M059J (cell line): ENCODE measurements at regions not wholly inside any gene's neighbourhood (a gene's known extent, or its start where the extent isn't known, plus 50 kb on each side); places are given as distances from the start of the nearest gene placed in this dataset.
A peak's percentile ranks its signal among the peaks of the same experiment; 100 is the strongest.
"Not testable (repeated sequence)": the region's sequence is repeated elsewhere in the genome, so short reads cannot be mapped to it uniquely, and the experiment has no call there.

Source experiments
- DNase-seq: peaks from one replicate; pipeline ENCODE4 v3.0.0-alpha.2; 2012; ENCODE audit warnings: low read depth

DNA sequence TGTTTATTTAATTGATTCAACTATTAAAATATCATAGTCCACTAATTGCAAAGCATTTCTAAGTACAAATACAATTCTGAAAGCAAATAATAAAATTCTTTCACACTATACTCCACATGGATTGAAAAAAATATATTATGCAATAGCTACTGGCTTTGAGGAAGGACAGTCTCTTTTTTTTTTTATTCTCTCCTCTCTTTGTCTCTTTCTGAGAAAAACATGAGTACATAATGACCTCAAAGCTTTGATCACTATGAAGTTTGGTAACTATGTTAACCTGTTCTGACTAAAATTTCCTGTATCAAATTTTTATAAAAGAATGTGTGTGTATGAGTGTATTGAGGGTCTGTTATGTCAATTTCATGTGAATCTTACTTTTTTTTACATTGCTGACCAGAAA lies 96.2 kb downstream of the RGS2 start:
- DNase-seq: no peak

DNA sequence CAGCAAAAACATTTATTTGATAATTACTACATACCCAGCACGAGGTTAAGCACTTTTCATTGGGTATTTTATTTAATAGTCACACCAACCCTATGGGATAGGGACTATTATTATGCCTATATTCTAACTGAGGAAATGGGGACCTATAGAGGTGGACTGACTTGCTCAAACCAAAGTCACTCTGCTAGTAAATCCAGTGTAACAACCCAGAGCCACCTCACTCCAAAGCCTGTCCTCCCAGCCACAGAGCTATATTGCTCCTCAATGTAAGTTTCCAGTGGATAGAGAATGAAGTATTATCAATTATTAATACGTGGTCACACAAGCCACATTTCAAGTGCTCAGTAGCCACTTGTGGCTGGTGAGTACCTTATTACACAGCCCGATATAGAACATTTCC lies 97.5 kb downstream of the RGS2 start:
- DNase-seq: no peak

DNA sequence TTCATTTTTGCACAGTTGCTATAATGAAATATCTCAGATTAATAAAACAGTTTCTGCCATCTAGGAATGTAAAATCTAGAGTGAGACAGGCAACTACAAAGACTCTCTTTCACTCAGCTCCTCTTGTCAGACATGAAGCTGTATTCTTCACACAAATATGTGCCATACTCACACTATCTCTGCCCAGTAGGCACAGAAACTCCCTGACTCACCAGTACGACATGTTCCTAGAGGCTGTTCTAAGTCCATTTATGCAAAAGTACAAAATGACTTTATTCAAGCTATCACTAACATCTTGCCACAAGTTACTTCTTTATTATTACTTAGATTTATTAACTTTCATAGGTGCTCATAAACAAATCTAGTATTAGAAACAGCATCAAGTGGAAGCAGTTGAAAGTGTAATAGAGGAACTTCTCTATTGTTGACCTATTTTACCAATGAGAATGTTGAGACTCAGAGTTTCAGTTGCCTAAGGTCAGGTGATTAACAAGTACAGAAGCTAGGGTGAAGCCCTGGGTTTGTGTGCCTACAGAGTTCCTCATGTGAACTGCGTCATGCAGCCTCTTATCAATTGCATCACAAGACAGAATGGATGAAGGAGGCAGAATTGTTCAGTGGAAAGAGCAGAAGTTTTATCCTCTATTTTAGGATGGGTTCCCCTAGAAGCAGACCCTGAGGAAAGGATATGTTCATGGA lies 98.9 kb downstream of the RGS2 start:
- DNase-seq: peak; percentile 40

DNA sequence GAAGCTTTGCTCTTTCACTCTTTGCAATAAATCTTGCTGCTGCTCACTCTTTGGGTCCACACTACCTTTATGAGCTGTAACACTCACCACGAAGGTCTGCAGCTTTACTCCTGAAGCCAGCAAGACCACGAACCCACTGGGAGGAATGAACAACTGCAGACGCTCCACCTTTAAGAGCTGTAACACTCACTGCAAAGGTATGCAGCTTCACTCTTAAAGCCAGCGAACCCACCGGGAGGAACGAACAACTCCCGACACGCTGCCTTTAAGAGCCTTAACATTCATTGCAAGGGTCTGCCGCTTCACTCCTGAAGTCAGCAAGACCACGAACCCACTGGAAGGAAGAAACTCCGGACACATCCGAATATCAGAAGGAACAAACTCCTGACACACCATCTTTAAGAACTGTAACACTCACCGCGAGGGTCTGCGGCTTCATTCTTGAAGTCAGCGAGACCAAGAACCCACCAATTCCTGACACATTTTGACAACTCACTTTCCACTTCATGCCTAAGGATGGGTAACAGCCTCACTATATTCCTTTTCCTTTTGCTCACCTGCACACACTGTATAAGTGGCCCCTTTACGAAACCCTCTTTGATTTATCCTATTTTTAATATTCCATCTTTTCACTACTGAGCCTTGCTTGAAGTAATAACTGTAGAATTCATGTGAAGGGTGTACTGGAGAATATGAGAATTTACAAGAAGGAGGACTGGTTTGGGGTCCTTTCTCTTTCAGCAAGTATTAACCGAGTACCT lies 103.2 kb downstream of the RGS2 start:
- DNase-seq: not testable (repeated sequence)

DNA sequence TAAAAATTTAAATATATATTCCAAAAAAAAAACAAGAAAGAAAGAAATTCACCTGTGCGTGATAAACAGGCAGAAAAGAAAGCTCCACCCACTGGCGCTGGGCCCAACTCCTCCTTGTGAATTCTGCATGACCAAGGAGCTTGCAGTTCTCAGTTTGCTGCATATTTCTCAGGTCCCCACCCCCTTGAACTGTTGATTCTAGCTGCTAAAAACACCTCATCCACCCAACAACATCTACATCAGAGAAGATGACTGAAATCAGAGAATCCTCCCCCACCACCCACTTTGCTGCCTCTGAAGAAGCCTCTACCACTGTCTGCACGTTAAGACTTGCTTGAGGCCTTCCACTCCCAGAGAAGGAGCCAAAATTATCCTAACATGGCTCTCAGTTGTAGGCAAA lies 104.8 kb downstream of the RGS2 start:
- DNase-seq: no peak

DNA sequence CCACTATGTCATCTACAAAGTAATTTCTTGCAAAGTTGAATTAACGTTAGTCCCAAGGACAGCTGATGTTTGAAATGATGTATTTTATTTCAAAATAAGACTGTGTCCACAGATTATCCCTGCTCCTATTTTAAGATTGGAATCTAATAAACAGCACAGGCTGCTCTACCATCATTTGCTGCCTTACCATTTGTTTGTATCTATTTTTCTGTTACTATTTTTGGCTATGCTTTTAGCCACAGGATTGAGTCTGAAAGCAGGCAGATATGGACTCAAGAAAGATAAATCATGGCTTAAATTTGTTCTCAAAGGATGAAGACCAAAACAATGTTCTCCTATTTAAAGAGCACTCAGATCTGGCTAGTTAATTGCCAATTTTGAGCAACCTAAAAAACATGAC lies 105.3 kb downstream of the RGS2 start:
- no peak for DNase-seq

DNA sequence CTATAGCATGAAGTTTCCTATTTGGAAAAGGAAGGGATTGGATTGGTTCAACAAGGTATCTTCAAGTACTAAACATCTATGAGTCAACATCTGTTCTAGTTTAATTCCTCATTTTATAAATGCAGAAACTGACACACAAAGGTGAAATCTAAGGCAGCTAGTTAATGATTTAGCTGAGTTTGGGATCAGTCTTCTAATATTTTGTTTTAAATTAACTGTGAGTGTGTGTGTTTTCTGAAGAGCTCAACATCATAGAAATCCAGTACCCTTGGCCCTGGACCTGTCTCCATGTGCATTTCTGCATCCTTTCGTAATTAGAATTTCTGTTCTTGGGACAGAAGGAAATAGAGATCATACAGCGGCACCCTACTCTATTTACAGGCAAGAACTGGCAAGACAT lies 105.9 kb downstream of the RGS2 start:
- DNase-seq: no peak

DNA sequence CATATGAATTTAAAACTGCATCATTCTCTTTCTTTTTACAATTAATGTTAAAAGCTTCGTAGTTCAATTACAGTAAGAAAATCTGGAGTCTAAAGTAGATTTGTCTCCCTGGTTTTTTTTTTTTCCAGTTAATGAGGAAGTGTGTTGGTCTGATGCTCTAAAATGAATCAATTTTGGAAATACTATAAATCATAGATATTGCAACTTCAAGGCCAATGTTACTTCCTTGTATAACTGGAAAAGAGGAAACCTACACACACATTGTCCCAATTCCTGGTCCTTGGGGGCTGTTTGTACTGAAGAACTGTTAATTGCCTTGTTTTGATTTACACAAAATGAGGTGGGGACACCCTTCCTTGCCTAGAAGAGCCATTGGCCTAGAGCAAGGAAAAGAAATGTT lies 107.2 kb downstream of the RGS2 start:
- no peak for DNase-seq

DNA sequence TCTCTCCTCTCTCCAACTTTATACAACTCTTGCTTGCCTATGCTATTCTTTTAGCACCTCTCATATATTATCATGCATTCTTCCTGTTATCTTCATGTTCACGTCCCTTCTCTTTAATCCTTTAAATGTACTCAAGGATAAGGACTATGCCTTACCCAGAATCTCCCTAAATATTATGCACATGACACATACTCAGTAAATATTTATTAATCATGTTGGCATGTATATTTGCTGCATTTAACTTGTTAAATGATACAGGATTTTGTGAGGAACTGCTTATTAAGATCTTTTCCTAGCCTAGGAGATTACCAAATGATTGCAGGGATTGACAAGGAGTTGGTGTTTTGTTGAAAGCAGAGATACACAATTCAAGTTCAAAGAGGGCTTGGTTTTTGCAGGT lies 109.4 kb downstream of the RGS2 start:
- DNase-seq: no peak

DNA sequence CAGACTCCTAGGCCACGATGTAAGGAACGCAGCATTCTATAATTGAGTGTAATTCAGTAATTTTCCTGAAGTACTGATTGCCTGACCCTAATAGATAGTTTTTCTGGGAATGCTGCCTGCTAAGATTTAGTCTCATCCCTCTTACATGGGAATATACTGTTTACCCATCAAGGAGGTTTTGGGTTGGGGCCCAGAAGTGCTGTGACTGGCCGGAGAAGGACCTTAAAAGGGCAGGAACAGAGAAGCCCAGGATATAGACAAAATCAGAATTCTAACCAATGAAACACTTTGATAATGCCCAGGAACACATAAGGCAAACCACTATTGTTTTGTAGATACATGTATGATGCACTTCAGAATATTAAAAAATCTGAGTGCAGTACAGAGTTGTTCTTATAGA lies 111.6 kb downstream of the RGS2 start:
- no peak for DNase-seq

DNA sequence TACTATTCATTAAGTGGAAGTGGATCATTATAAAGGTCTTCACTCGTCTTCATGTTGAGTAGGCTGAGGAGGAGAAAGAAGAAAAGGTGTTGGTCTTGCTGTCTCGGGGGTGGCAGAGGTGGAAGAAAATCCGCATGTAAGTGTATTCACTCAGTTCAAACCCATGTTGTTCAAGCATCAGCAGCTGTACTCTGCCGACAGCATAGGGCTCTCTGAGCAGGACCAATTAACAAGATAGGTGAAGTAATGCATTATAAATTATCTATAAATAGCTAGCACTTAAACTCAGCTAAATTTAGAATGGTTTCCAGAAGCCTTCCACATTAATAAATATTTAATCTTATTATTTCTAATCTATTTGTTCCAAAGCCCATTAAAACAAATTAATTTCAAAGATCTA lies 116.8 kb downstream of the RGS2 start:
- DNase-seq: no peak

DNA sequence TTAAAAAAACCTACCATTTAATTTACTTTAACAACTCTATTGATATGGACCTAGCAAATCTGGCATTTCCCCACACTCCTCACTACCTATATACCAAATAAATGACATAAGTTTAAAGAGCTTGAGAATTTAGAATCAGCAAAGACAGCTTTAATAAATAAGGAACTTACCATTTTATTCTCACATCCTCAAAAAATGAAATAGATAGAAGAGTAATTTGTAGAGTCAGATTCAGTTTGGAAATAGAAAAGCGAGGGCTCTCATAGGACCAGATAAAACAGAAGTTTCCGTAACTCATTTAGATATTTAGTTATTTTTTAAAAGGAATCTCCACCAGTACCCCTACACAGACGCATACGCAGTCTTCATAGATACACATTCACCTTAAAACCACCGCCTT lies 117.9 kb downstream of the RGS2 start:
- no peak for DNase-seq

DNA sequence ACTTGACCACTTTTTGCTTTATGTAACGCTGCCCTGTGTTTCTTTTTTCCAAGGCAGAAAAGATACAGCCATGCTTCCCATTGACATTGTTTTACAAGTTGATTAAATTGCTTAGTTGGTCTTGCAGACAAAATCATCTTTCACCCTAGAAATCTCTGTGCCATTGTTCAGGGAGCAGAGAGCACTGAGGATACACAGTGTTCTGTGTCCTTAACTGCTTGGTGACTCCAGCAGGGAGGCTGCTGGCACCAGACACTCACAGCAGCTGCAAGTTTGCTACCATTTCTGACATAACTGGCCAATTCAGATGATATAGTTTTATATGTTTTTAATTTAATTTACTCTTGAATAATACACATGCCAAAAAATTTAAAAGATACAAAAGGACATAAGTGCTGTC lies 118.7 kb downstream of the RGS2 start:
- no peak for DNase-seq

DNA sequence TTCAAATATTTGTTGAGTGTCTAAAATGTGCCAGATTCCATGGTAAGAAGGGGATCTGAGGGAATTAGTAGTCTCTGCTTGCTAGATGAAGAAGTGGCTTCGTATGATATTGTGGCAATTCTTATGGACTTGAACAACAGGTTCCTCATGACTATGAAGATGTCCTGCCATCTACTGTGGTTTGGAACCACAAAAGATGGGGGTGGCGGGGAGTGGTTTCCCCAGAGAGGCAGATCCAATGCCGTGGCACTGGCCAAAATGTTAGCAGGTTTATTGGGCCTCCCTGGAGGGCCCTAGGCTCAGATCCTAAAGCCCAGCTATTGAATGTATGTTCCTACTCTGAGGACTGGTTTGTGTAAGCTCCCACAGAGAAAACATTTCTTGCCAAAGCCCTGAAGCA lies 120.8 kb downstream of the RGS2 start:
- DNase-seq: no peak

DNA sequence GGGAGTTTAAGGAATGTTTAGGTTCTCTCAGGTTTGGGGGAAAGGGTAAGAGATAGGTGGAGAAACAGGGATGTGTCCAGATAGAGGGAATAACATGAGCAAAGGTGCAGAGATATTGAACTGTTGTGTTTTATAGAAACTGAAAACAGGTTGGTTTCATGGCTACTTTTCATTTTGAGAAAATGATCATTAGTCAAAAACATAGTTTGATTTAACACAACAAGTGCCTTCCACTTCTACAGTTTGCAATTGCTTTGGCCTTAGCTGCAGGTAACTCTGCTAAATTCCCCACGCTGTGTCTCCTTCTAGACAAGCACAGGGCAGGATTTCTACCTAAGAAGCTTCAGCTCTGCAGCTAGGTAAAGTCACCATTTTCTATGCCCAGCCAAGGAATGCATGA lies 124.9 kb downstream of the RGS2 start:
- no peak for DNase-seq

DNA sequence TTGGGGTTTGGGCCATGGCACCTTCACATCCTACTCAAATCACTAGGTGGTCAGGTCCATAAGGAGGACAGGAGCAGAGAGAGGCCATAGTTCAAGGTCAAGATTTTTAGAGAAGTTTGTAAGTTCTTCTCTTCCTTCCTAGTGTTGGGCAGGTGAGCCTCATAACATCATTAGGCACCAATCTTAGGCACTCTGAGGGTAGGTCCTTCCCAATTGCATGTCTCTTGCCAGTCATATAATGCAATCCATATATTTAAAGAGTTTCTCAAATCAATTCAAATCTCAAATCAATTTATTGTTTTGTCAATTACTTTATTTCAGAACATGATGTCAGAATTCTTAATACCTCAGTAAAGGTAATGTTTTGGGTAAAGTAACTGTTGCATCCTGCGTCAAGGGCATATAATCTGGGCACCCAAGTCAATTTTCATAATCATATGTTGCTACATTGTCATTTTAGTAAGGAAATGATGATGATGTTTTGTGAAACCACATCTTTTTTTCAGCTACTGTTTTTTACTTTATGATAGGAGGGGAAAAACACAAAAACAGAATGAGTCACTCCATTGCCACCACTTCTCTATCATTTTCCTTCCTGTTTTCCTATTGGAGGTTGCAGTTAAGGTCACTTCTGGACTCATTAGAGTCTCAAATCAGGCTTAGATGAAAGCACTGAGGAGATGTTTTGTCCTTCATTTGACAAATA lies 122.7 kb downstream of the UCHL5 start:
- DNase-seq: no peak

DNA sequence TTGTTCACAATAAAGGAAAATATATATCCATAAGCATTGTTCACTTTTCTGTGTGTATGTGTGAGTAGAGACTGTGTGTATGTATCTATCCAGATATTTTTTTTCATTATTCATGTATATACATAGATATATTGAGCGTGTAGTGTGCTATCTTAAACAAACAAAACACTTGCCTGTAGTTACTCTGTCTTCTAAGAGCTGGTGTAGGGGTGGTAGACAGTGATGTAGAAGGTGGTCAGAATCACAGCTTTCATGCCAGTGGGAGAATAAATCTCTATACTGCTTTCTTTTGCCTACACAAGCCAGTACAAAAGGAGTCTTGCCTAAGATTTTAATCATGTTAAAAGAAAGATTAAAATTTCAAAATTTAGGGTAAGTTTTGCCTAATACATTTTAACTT lies 122.0 kb downstream of the UCHL5 start:
- DNase-seq: no peak

DNA sequence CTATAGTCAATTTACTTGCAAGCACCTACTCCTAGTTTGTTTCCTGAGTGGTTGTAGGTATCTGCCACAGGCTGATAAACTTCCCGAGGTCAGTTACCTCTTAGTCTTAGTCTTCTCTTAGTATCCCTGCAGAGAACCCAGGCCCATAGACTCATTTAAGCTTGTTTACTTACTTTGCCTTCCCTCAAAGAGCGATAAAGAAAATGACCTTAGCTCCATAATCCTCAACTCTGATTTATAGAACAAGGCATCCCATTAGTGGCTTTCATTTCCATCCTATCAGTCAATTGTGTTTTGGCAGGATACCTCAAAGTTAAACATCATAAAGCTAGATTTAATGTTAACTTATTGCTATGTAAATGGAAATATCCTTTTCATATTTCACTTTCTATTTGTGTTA lies 119.7 kb downstream of the UCHL5 start:
- DNase-seq: no peak

DNA sequence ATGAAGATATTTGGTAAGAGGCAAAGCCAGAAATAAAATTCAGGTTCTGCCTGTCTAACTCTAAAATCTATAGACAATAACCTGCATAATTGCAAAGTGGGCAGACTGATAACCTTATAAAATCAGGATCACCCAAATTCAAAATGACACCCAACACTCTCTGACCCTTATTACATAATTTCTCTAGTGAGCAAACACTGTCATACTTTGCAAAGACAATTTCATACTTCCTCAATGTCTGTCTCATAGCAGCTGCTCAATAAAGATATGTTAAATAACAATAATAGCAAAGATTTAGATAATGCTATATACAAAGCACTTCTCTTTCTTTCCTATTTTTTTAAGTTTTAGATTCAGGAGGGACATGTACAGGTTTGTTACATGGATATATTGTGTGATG lies 118.5 kb downstream of the UCHL5 start:
- DNase-seq: no peak

DNA sequence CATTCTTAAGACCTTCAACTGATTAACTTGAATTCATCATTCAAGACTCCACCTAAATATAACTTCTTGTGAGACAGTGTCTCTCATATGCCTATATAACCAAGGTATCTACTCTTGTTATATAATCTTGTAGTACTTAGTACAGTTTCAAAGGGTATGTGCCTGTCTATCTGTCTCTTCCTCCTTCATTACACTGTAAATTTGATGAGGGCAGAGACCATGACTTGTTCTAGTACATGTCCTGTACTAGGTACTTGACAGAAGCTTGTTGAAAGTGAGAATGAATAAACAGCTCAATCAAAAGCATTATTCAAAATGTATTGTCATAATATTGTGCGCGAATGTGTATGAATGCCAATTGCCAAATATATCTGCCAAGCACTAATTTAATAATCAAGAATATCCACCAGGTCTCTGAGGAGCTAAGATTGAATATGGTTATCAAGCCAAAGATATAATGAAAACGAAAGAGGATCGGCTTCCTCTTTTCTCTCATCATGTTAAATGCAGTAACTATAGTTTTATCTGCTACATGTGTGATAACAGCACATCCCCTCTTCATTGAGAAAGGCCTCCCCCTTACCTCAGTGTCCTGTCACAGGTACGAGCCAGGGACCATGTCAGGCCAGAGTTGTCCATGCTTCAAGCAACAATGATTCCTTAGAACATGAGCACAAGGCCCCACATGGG lies 117.3 kb downstream of the UCHL5 start:
- DNase-seq: no peak

DNA sequence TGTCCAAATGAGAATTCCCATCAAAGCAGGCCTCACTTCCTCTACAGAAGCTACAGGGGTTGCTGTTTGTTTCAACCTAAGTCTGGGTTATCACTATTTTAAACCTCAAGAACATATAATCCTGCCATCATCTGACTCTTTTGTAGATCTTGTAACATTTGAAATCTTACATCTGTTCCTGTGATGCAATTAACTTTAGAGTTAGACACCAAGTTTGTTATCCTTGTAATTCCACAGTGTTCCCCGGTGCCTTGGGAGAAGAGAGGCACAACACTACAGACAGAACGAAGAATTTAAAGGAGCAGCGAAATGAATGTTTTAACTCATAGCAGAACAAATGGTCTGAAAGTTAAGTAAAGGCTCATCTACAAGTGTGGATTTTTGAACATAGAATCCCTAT lies 116.1 kb downstream of the UCHL5 start:
- no peak for DNase-seq

DNA sequence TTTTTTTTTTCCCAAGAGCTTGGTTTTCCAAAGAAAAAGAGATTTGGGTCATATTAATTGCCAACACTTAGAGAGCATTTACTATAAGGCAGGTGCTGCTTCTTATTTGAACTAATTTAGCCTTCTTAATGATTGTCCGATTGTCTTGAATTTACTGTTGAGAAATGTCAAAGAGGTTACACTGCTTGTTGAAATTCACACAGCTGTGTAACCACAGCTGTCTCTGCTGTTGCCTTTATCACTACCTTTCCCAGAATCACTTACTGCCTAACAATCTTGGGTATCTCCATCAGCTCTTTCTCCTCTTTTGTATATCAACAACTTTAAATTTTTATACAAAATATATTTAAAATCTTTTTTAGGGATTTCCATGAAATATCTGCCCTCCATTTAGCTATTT lies 115.6 kb downstream of the UCHL5 start:
- no peak for DNase-seq
